Testis (tissue), 2 donors: ENCODE measurements at regions not wholly inside any gene's neighbourhood (a gene's known extent, or its start where the extent isn't known, plus 50 kb on each side); places are given as distances from the start of the nearest gene placed in this dataset.

Source experiments
- DNase-seq: peaks from one replicate; pipeline ENCODE4 v3.0.0-alpha.2; 2019
- H3K27ac ChIP-seq, 2 donors: fragments of 200-600 bp; sonication (generic); one replicate each; pipeline ENCODE4 v1.5.1; 2019
- H3K27me3 ChIP-seq: fragments of 200-600 bp; sonication (generic); one replicate; pipeline ENCODE4 v1.5.1; 2019
- H3K36me3 ChIP-seq: fragments of 200-600 bp; sonication (generic); one replicate; pipeline ENCODE4 v1.5.1; 2017; ENCODE audit warnings: low read depth; ENCODE audit errors: missing control alignments
- H3K4me1 ChIP-seq: fragments of 200-600 bp; sonication (generic); one replicate; pipeline ENCODE4 v1.5.1; 2019
- H3K4me3 ChIP-seq, 2 donors: fragments of 200-600 bp; sonication (generic); one replicate each; pipeline ENCODE4 v1.5.1; 2017 to 2019
- H3K9me3 ChIP-seq: fragments of 200-600 bp; sonication (generic); one replicate; pipeline ENCODE4 v1.5.1; 2017
- CTCF ChIP-seq, 3 experiments: fragments of 450-650 bp in 2 of 3; fragments of 200-600 bp in 1 of 3; sonication (generic) in 1 of 3; IDR thresholded peaks; one replicate each; pipeline ENCODE4 v1.5.1; 2016 to 2019; ENCODE audit warnings: antibody characterized with exemption in 3 of 3, mild to moderate bottlenecking in 2 of 3, moderate library complexity in 1 of 3
- POLR2A ChIP-seq: fragments of 450-650 bp; IDR thresholded peaks from one replicate; pipeline ENCODE4 v1.6.1; 2017; ENCODE audit warnings: antibody characterized with exemption, mild to moderate bottlenecking, moderate library complexity
- WGBS, 2 donors: methylation state at CpG; one replicate each; pipeline ENCODE4 v1.1.5; 2018; 5-methylcytosine and 5-hydroxymethylcytosine counted together
- intact Hi-C: fragments of 100-400 bp; cut with DNase I; formaldehyde crosslinking; loops from one replicate; pipeline ENCODE4 v1.15.1; 2023; ENCODE audit warnings: low total_unique reads

GRCh38 chr5:62948301-62948700 is 369.7 kb downstream of the LRRC70 start:
- Histone ChIP-seq H3K4me3 (no peak overlapping the region), H3K9me3 (no peaks in the 10 kb centered on the region), H3K36me3 (no peaks in the 10 kb centered on the region), H3K27ac (no peak overlapping the region), H3K27me3 (no peaks in the 10 kb centered on the region), H3K4me1 (no peaks in the 10 kb centered on the region)
- 84 to 95% methylated on average over 1 of the region's 1 CpG for WGBS, 2 donors
- DNase-seq: no peak
- intact Hi-C loops: no loop called here
- TF ChIP-seq POLR2A (no peak), CTCF (IDR thresholded peaks at IDR 0.05) (no peak)

- no peak for DNase-seq
- peaks cover 8% of the 10 kb centered on the region for H3K4me1 ChIP-seq
- no peaks in the 10 kb centered on the region for H3K27me3 ChIP-seq
- no peaks in the 10 kb centered on the region for H3K36me3 ChIP-seq
- H3K9me3 ChIP-seq: no peaks in the 10 kb centered on the region
- no peak overlapping the region for H3K27ac ChIP-seq
- intact Hi-C loops: no loop called here
- H3K4me3 ChIP-seq: no peak overlapping the region
- TF ChIP-seq POLR2A: no peak
- no peak for TF ChIP-seq CTCF (IDR thresholded peaks at IDR 0.05)
- 51 to 55% methylated on average over 4 of the region's 4 CpGs for WGBS, 2 donors
These were observed 363.8 kb downstream of the LRRC70 start for GRCh38 chr5:62942384-62942783.

- Histone ChIP-seq H3K36me3 (no peaks in the 10 kb centered on the region), H3K4me3 (no peak overlapping the region), H3K4me1 (peaks cover 10% of the 10 kb centered on the region), H3K9me3 (no peaks in the 10 kb centered on the region), H3K27ac (no peak overlapping the region), H3K27me3 (no peaks in the 10 kb centered on the region)
- intact Hi-C loops: no loop called here
- DNase-seq: no peak
- TF ChIP-seq POLR2A (no peak), CTCF (IDR thresholded peaks at IDR 0.05) (no peak)
- 84 to 97% methylated on average over 3 of the region's 3 CpGs for WGBS, 2 donors
These were observed 360.3 kb downstream of the LRRC70 start for GRCh38 chr5:62938927-62939326.

GRCh38 chr5:62937661-62938558 is 359.3 kb downstream of the LRRC70 start:
- intact Hi-C loops: no loop called here
- no peak for TF ChIP-seq CTCF (IDR thresholded peaks at IDR 0.05)
- H3K27ac ChIP-seq: no peak overlapping the region
- H3K36me3 ChIP-seq: no peaks in the 10 kb centered on the region
- no peak for DNase-seq
- no peaks in the 10 kb centered on the region for H3K27me3 ChIP-seq
- no peaks in the 10 kb centered on the region for H3K9me3 ChIP-seq
- H3K4me1 ChIP-seq: peaks cover 10% of the 10 kb centered on the region
- H3K4me3 ChIP-seq: no peak overlapping the region
- 41 to 46% methylated on average over 3 of the region's 3 CpGs for WGBS, 2 donors

GRCh38 chr5:62935660-62936059 is 357.0 kb downstream of the LRRC70 start:
- H3K9me3 ChIP-seq: no peaks in the 10 kb centered on the region
- 41 to 62% methylated on average over 3 of the region's 3 CpGs for WGBS, 2 donors
- intact Hi-C loops: no loop called here
- peaks cover 10% of the 10 kb centered on the region for H3K4me1 ChIP-seq
- no peak overlapping the region for H3K4me3 ChIP-seq
- H3K27ac ChIP-seq: no peak overlapping the region
- H3K36me3 ChIP-seq: no peaks in the 10 kb centered on the region
- DNase-seq: no peak
- TF ChIP-seq CTCF (IDR thresholded peaks at IDR 0.05) (no peak), POLR2A (no peak)
- no peaks in the 10 kb centered on the region for H3K27me3 ChIP-seq
